HUES64 (cell line): ENCODE measurements at regions not wholly inside any gene's neighbourhood (a gene's known extent, or its start where the extent isn't known, plus 50 kb on each side); places are given as distances from the start of the nearest gene placed in this dataset.

ENCODE experiments used
- H3K27ac ChIP-seq: 2 replicates; pipeline ENCODE4 v1.7.0; 2013; ENCODE audit warnings: low read depth, low read length, inconsistent platforms
- H3K27me3 ChIP-seq: 2 replicates; pipeline ENCODE4 v1.6.1; 2013; ENCODE audit warnings: mild to moderate bottlenecking, low read length; ENCODE audit not compliant: insufficient read depth
- H3K36me3 ChIP-seq: 2 replicates; pipeline ENCODE4 v1.6.1; 2013; ENCODE audit warnings: mild to moderate bottlenecking, low read length; ENCODE audit not compliant: insufficient read depth
- H3K4me1 ChIP-seq: 2 replicates; pipeline ENCODE4 v1.6.1; 2013; ENCODE audit warnings: mild to moderate bottlenecking, low read length, moderate library complexity; ENCODE audit not compliant: insufficient read depth
- H3K4me3 ChIP-seq: 2 replicates; pipeline ENCODE4 v1.5.1; 2013; ENCODE audit warnings: mild to moderate bottlenecking, low read length, moderate library complexity
- H3K9ac ChIP-seq: 2 replicates; pipeline ENCODE4 v1.6.1; 2013; ENCODE audit warnings: mild to moderate bottlenecking, low read depth, low read length
- H3K9me3 ChIP-seq: 2 replicates; pipeline ENCODE4 v1.6.1; 2013; ENCODE audit warnings: low read depth, low read length; ENCODE audit not compliant: insufficient read depth
- WGBS: fragments of 150-250, 120-280 bp; methylation state at CpG from one replicate; pipeline ENCODE4 v1.1.7; 2013; ENCODE audit warnings: missing lambda C conversion rate; 5-methylcytosine and 5-hydroxymethylcytosine counted together

GRCh38 chr13:66071608-66072007, 1158.5 kb downstream of the PCDH9 start:
- no peaks in the 10 kb centered on the region for H3K27me3 ChIP-seq
- H3K9ac ChIP-seq: no peak overlapping the region
- no peaks in the 10 kb centered on the region for H3K36me3 ChIP-seq
- H3K4me1 ChIP-seq: no peaks in the 10 kb centered on the region
- H3K4me3 ChIP-seq: no peak overlapping the region
- no peak overlapping the region for H3K27ac ChIP-seq
- no peaks in the 10 kb centered on the region for H3K9me3 ChIP-seq
- WGBS: 94% methylated on average over 8 of the region's 8 CpGs

GRCh38 chr13:66071029-66071428, 1159.1 kb downstream of the PCDH9 start:
- H3K27me3 ChIP-seq: no peaks in the 10 kb centered on the region
- H3K4me3 ChIP-seq: no peak overlapping the region
- 100% methylated on average over 1 of the region's 2 CpGs for WGBS
- H3K4me1 ChIP-seq: no peaks in the 10 kb centered on the region
- H3K9me3 ChIP-seq: no peaks in the 10 kb centered on the region
- no peak overlapping the region for H3K27ac ChIP-seq
- H3K9ac ChIP-seq: no peak overlapping the region
- H3K36me3 ChIP-seq: no peaks in the 10 kb centered on the region

GRCh38 chr13:66069570-66069969, 1160.6 kb downstream of the PCDH9 start:
- Histone ChIP-seq H3K36me3 (no peaks in the 10 kb centered on the region), H3K9ac (no peak overlapping the region), H3K4me3 (no peak overlapping the region), H3K4me1 (no peaks in the 10 kb centered on the region), H3K27me3 (no peaks in the 10 kb centered on the region), H3K27ac (no peak overlapping the region), H3K9me3 (no peaks in the 10 kb centered on the region)
- 100% methylated on average over 1 of the region's 1 CpG for WGBS

- Histone ChIP-seq H3K36me3 (no peaks in the 10 kb centered on the region), H3K9me3 (no peaks in the 10 kb centered on the region), H3K27me3 (peaks cover 6% of the 10 kb centered on the region; the same call in 1 of the 2 replicates), H3K4me3 (no peak overlapping the region), H3K4me1 (no peaks in the 10 kb centered on the region), H3K27ac (no peak overlapping the region), H3K9ac (no peak overlapping the region)
- WGBS: 44% methylated on average over 2 of the region's 2 CpGs
These were observed 1161.5 kb downstream of the PCDH9 start for GRCh38 chr13:66068683-66069082.

GRCh38 chr13:66048888-66049287, 1181.2 kb downstream of the PCDH9 start:
- no peaks in the 10 kb centered on the region for H3K4me1 ChIP-seq
- no peaks in the 10 kb centered on the region for H3K36me3 ChIP-seq
- H3K4me3 ChIP-seq: no peak overlapping the region
- H3K27me3 ChIP-seq: no peaks in the 10 kb centered on the region
- no peak overlapping the region for H3K9ac ChIP-seq
- H3K9me3 ChIP-seq: no peaks in the 10 kb centered on the region
- H3K27ac ChIP-seq: no peak overlapping the region
- WGBS: 80% methylated on average over 4 of the region's 4 CpGs

- 93% methylated on average over 2 of the region's 2 CpGs for WGBS
- no peaks in the 10 kb centered on the region for H3K36me3 ChIP-seq
- no peak overlapping the region for H3K9ac ChIP-seq
- no peaks in the 10 kb centered on the region for H3K9me3 ChIP-seq
- peaks cover 6% of the 10 kb centered on the region for H3K4me1 ChIP-seq
- H3K27ac ChIP-seq: no peak overlapping the region
- no peaks in the 10 kb centered on the region for H3K27me3 ChIP-seq
- H3K4me3 ChIP-seq: no peak overlapping the region
These were observed 1189.6 kb downstream of the PCDH9 start for GRCh38 chr13:66040506-66040905.

- H3K9ac ChIP-seq: no peak overlapping the region
- H3K36me3 ChIP-seq: no peaks in the 10 kb centered on the region
- H3K4me1 ChIP-seq: peaks cover 27% of the 10 kb centered on the region
- no peak overlapping the region for H3K4me3 ChIP-seq
- no peak overlapping the region for H3K27ac ChIP-seq
- H3K9me3 ChIP-seq: no peaks in the 10 kb centered on the region
- H3K27me3 ChIP-seq: no peaks in the 10 kb centered on the region
- WGBS: no CpG with 5 or more reads among the region's 2 CpGs
These were observed 1193.0 kb downstream of the PCDH9 start for GRCh38 chr13:66037096-66037495.

- no peak overlapping the region for H3K4me3 ChIP-seq
- no peak overlapping the region for H3K27ac ChIP-seq
- 91% methylated on average over 1 of the region's 2 CpGs for WGBS
- H3K4me1 ChIP-seq: peaks cover 32% of the 10 kb centered on the region
- no peak overlapping the region for H3K9ac ChIP-seq
- no peaks in the 10 kb centered on the region for H3K36me3 ChIP-seq
- H3K9me3 ChIP-seq: no peaks in the 10 kb centered on the region
- H3K27me3 ChIP-seq: no peaks in the 10 kb centered on the region
These were observed 1193.5 kb downstream of the PCDH9 start for GRCh38 chr13:66036636-66037035.

- WGBS: 91% methylated on average over 2 of the region's 2 CpGs
- Histone ChIP-seq H3K36me3 (no peaks in the 10 kb centered on the region), H3K4me3 (no peak overlapping the region), H3K27ac (no peak overlapping the region), H3K4me1 (peaks cover 35% of the 10 kb centered on the region), H3K9me3 (no peaks in the 10 kb centered on the region), H3K9ac (no peak overlapping the region), H3K27me3 (no peaks in the 10 kb centered on the region)
These were observed 1194.0 kb downstream of the PCDH9 start for GRCh38 chr13:66036024-66036614.

- Histone ChIP-seq H3K27me3 (no peaks in the 10 kb centered on the region), H3K9me3 (no peaks in the 10 kb centered on the region), H3K4me1 (peaks cover 35% of the 10 kb centered on the region), H3K36me3 (no peaks in the 10 kb centered on the region), H3K9ac (no peak overlapping the region), H3K27ac (no peak overlapping the region), H3K4me3 (no peak overlapping the region)
- WGBS: no CpG with 5 or more reads among the region's 1 CpG
These were observed 1196.2 kb downstream of the PCDH9 start for GRCh38 chr13:66033924-66034323.

GRCh38 chr13:66021846-66022245, 1208.3 kb downstream of the PCDH9 start:
- Histone ChIP-seq H3K27ac (no peak overlapping the region), H3K4me1 (no peaks in the 10 kb centered on the region), H3K9me3 (no peaks in the 10 kb centered on the region), H3K9ac (no peak overlapping the region), H3K27me3 (no peaks in the 10 kb centered on the region), H3K36me3 (no peaks in the 10 kb centered on the region), H3K4me3 (no peak overlapping the region)
- no CpG with 5 or more reads among the region's 1 CpG for WGBS

GRCh38 chr13:66014771-66015170, 1215.4 kb downstream of the PCDH9 start:
- H3K4me1 ChIP-seq: no peaks in the 10 kb centered on the region
- no peaks in the 10 kb centered on the region for H3K27me3 ChIP-seq
- no peaks in the 10 kb centered on the region for H3K36me3 ChIP-seq
- WGBS: no CpG with 5 or more reads among the region's 1 CpG
- H3K9me3 ChIP-seq: no peaks in the 10 kb centered on the region
- H3K4me3 ChIP-seq: no peak overlapping the region
- no peak overlapping the region for H3K9ac ChIP-seq
- no peak overlapping the region for H3K27ac ChIP-seq
